Thyroid gland (tissue), 4 donors: ENCODE measurements at regions not wholly inside any gene's neighbourhood (a gene's known extent, or its start where the extent isn't known, plus 50 kb on each side); places are given as distances from the start of the nearest gene placed in this dataset.

Experiments
- POLR2A ChIP-seq, 2 donors: fragments of 450-650 bp; IDR thresholded peaks; one replicate each; pipeline ENCODE4 v1.6.1; 2017; ENCODE audit warnings: antibody characterized with exemption in 2 of 2, mild to moderate bottlenecking in 2 of 2, moderate library complexity in 1 of 2
- TF ChIP-seq, protein P1 (sequence below), 6 experiments: fragments of 200-600 bp in 3 of 6; fragments of 450-650 bp in 3 of 6; sonication (generic) in 3 of 6; IDR thresholded peaks; one replicate each; pipeline ENCODE4 v1.5.1; 2016 to 2019; ENCODE audit warnings: antibody characterized with exemption in 6 of 6, mild to moderate bottlenecking in 2 of 6, inconsistent platforms in 1 of 6, moderate library complexity in 1 of 6

DNA sequence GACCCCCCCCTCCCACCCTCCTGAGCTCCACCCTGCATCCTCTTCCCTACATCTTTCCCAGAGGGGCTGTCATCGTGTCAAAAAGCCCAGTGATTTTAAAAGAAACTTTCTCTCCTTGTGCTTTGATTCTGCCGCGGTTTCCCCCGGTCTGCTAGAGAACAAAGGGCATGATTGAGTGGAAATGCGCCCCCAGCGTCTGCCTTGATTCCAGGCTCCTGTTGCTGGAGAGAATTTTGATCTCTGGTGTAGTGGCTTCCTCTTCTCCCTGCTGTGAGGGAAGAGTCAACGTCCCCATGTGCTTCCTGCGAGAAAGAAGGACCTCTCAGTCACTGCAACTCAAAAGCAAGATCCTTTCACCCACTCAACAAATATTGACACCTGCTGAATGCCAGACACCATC, 61.9 kb upstream of the RAPGEF1 start:
- TF ChIP-seq, protein P1, sequence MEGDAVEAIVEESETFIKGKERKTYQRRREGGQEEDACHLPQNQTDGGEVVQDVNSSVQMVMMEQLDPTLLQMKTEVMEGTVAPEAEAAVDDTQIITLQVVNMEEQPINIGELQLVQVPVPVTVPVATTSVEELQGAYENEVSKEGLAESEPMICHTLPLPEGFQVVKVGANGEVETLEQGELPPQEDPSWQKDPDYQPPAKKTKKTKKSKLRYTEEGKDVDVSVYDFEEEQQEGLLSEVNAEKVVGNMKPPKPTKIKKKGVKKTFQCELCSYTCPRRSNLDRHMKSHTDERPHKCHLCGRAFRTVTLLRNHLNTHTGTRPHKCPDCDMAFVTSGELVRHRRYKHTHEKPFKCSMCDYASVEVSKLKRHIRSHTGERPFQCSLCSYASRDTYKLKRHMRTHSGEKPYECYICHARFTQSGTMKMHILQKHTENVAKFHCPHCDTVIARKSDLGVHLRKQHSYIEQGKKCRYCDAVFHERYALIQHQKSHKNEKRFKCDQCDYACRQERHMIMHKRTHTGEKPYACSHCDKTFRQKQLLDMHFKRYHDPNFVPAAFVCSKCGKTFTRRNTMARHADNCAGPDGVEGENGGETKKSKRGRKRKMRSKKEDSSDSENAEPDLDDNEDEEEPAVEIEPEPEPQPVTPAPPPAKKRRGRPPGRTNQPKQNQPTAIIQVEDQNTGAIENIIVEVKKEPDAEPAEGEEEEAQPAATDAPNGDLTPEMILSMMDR (IDR thresholded peaks at IDR 0.05), result no peak
- TF ChIP-seq POLR2A (IDR thresholded peaks at IDR 0.05), result no peak
